Activated CD8-positive, alpha-beta memory T cell treated with anti-CD3 and anti-CD28 coated beads, Interleukin-2, amount 10 ng/mL, durations not matched to agents 7 days and 5 days (primary cell): ENCODE measurements at regions not wholly inside any gene's neighbourhood (a gene's known extent, or its start where the extent isn't known, plus 50 kb on each side); places are given as distances from the start of the nearest gene placed in this dataset.

ENCODE experiments used
- ATAC-seq: fragments of 150-1000 bp; cut with Tn5 transposase; one replicate; pipeline ENCODE4 v1.10.0; 2021; ENCODE audit warnings: moderate library complexity
- CTCF ChIA-PET: fragments of 350-600 bp; sonication (Branson Sonifier 250); formaldehyde crosslinking; loops from one replicate; lab custom pipeline; 2021; ENCODE audit warnings: antibody characterized with exemption; lab: Charles Lee
- DNase-seq: peaks from one replicate; pipeline ENCODE4 v3.0.0-alpha.2; 2020
- H3K27ac Mint-ChIP-seq: one replicate; pipeline ENCODE4 v1.8.0; 2021; ENCODE audit warnings: mild to moderate bottlenecking, mixed read lengths
- H3K27me3 Mint-ChIP-seq: one replicate; pipeline ENCODE4 v1.8.0; 2021; ENCODE audit warnings: mixed read lengths
- H3K36me3 Mint-ChIP-seq: one replicate; pipeline ENCODE4 v1.8.0; 2021; ENCODE audit warnings: mild to moderate bottlenecking, mixed read lengths
- H3K4me1 Mint-ChIP-seq: one replicate; pipeline ENCODE4 v1.8.0; 2021; ENCODE audit warnings: mixed read lengths
- H3K4me3 Mint-ChIP-seq: one replicate; pipeline ENCODE4 v1.8.0; 2021; ENCODE audit warnings: mild to moderate bottlenecking, moderate library complexity, mixed read lengths
- H3K9me3 Mint-ChIP-seq: one replicate; pipeline ENCODE4 v1.8.0; 2022; ENCODE audit warnings: low read depth, mixed read lengths

GRCh38 chr14:101442451-101442850, 118.8 kb upstream of the DIO3 start:
- H3K4me3 Mint-ChIP-seq, result no peak overlapping the region
- CTCF ChIA-PET, result no interaction called here
- H3K27me3 Mint-ChIP-seq, result peaks cover 70% of the 10 kb centered on the region
- H3K4me1 Mint-ChIP-seq, result peaks cover 11% of the 10 kb centered on the region
- no peaks in the 10 kb centered on the region for H3K9me3 Mint-ChIP-seq
- DNase-seq (peak; percentile 64), ATAC-seq (peak; percentile 33)
- no peaks in the 10 kb centered on the region for H3K36me3 Mint-ChIP-seq
- H3K27ac Mint-ChIP-seq, result no peak overlapping the region

- DNase-seq (no peak), ATAC-seq (no peak)
- Mint-ChIP-seq H3K4me1 (peaks cover 11% of the 10 kb centered on the region), H3K27ac (no peak overlapping the region), H3K4me3 (no peak overlapping the region), H3K9me3 (no peaks in the 10 kb centered on the region), H3K27me3 (peaks cover 71% of the 10 kb centered on the region), H3K36me3 (no peaks in the 10 kb centered on the region)
- CTCF ChIA-PET, result no interaction called here
Measured at GRCh38 chr14:101444116-101444515, 117.2 kb upstream of the DIO3 start.

GRCh38 chr14:101445278-101445677, 116.0 kb upstream of the DIO3 start:
- Mint-ChIP-seq H3K4me1 (peaks cover 11% of the 10 kb centered on the region), H3K27ac (no peak overlapping the region), H3K27me3 (peaks cover 74% of the 10 kb centered on the region), H3K36me3 (no peaks in the 10 kb centered on the region), H3K4me3 (no peak overlapping the region), H3K9me3 (no peaks in the 10 kb centered on the region)
- no peak for ATAC-seq
- CTCF ChIA-PET, result no interaction called here
- DNase-seq, result no peak

- ATAC-seq (no peak), DNase-seq (no peak)
- Mint-ChIP-seq H3K36me3 (no peaks in the 10 kb centered on the region), H3K27me3 (peaks cover 69% of the 10 kb centered on the region), H3K27ac (no peak overlapping the region), H3K9me3 (no peaks in the 10 kb centered on the region), H3K4me1 (peaks cover 11% of the 10 kb centered on the region), H3K4me3 (no peak overlapping the region)
- CTCF ChIA-PET, result no interaction called here
Measured at GRCh38 chr14:101446387-101446969, 114.8 kb upstream of the DIO3 start.

- H3K27me3 Mint-ChIP-seq, result peaks cover 66% of the 10 kb centered on the region
- H3K27ac Mint-ChIP-seq, result no peak overlapping the region
- H3K36me3 Mint-ChIP-seq, result no peaks in the 10 kb centered on the region
- DNase-seq (peak; percentile 37), ATAC-seq (no peak)
- CTCF ChIA-PET, result no interaction called here
- H3K4me1 Mint-ChIP-seq, result no peaks in the 10 kb centered on the region
- no peak overlapping the region for H3K4me3 Mint-ChIP-seq
- H3K9me3 Mint-ChIP-seq, result no peaks in the 10 kb centered on the region
Measured at GRCh38 chr14:101449114-101449513, 112.2 kb upstream of the DIO3 start.

GRCh38 chr14:101451166-101451565, 110.1 kb upstream of the DIO3 start:
- H3K4me3 Mint-ChIP-seq, result no peak overlapping the region
- H3K27me3 Mint-ChIP-seq, result peaks cover 75% of the 10 kb centered on the region
- DNase-seq (no peak), ATAC-seq (no peak)
- no peak overlapping the region for H3K27ac Mint-ChIP-seq
- no peaks in the 10 kb centered on the region for H3K36me3 Mint-ChIP-seq
- CTCF ChIA-PET, result no interaction called here
- no peaks in the 10 kb centered on the region for H3K9me3 Mint-ChIP-seq
- H3K4me1 Mint-ChIP-seq, result no peaks in the 10 kb centered on the region

GRCh38 chr14:101453225-101453624, 108.1 kb upstream of the DIO3 start:
- peaks cover 2% of the 10 kb centered on the region for H3K4me1 Mint-ChIP-seq
- no peaks in the 10 kb centered on the region for H3K9me3 Mint-ChIP-seq
- H3K4me3 Mint-ChIP-seq, result no peak overlapping the region
- no peak overlapping the region for H3K27ac Mint-ChIP-seq
- CTCF ChIA-PET, result interaction anchor here (0.6 kb wide), 1 partner anchor 36 kb away, joined by 4 read pairs; no protein-coding TSS in a partner anchor
- no peak for DNase-seq
- ATAC-seq, result no peak
- H3K27me3 Mint-ChIP-seq, result peaks cover 67% of the 10 kb centered on the region
- peaks cover 2% of the 10 kb centered on the region for H3K36me3 Mint-ChIP-seq

- no peak overlapping the region for H3K27ac Mint-ChIP-seq
- H3K9me3 Mint-ChIP-seq, result no peaks in the 10 kb centered on the region
- H3K4me1 Mint-ChIP-seq, result peaks cover 2% of the 10 kb centered on the region
- DNase-seq, result no peak
- no peak overlapping the region for H3K4me3 Mint-ChIP-seq
- CTCF ChIA-PET, result no interaction called here
- no peak for ATAC-seq
- H3K36me3 Mint-ChIP-seq, result peaks cover 2% of the 10 kb centered on the region
- H3K27me3 Mint-ChIP-seq, result peaks cover 63% of the 10 kb centered on the region
Measured at GRCh38 chr14:101454229-101454628, 107.1 kb upstream of the DIO3 start.

- no peak for ATAC-seq
- Mint-ChIP-seq H3K4me3 (no peak overlapping the region), H3K4me1 (peaks cover 2% of the 10 kb centered on the region), H3K36me3 (peaks cover 2% of the 10 kb centered on the region), H3K9me3 (no peaks in the 10 kb centered on the region), H3K27ac (no peak overlapping the region), H3K27me3 (peaks cover 66% of the 10 kb centered on the region)
- DNase-seq, result no peak
- CTCF ChIA-PET, result no interaction called here
Measured at GRCh38 chr14:101456246-101457175, 104.8 kb upstream of the DIO3 start.

GRCh38 chr14:101457301-101457935, 103.9 kb upstream of the DIO3 start:
- CTCF ChIA-PET, result no interaction called here
- Mint-ChIP-seq H3K4me1 (peaks cover 2% of the 10 kb centered on the region), H3K27ac (no peak overlapping the region), H3K9me3 (no peaks in the 10 kb centered on the region), H3K36me3 (peaks cover 2% of the 10 kb centered on the region), H3K4me3 (no peak overlapping the region), H3K27me3 (peaks cover 65% of the 10 kb centered on the region)
- DNase-seq (no peak), ATAC-seq (no peak)

GRCh38 chr14:101457936-101458740, 103.2 kb upstream of the DIO3 start:
- peaks cover 2% of the 10 kb centered on the region for H3K36me3 Mint-ChIP-seq
- DNase-seq (no peak), ATAC-seq (no peak)
- CTCF ChIA-PET, result no interaction called here
- no peaks in the 10 kb centered on the region for H3K9me3 Mint-ChIP-seq
- peaks cover 57% of the 10 kb centered on the region for H3K27me3 Mint-ChIP-seq
- no peak overlapping the region for H3K4me3 Mint-ChIP-seq
- H3K4me1 Mint-ChIP-seq, result peaks cover 2% of the 10 kb centered on the region
- H3K27ac Mint-ChIP-seq, result no peak overlapping the region

- CTCF ChIA-PET, result no interaction called here
- ATAC-seq (no peak), DNase-seq (no peak)
- H3K36me3 Mint-ChIP-seq, result peaks cover 2% of the 10 kb centered on the region
- peaks cover 51% of the 10 kb centered on the region for H3K27me3 Mint-ChIP-seq
- peaks cover 2% of the 10 kb centered on the region for H3K4me1 Mint-ChIP-seq
- no peak overlapping the region for H3K27ac Mint-ChIP-seq
- no peak overlapping the region for H3K4me3 Mint-ChIP-seq
- H3K9me3 Mint-ChIP-seq, result no peaks in the 10 kb centered on the region
Measured at GRCh38 chr14:101458741-101459550, 102.3 kb upstream of the DIO3 start.
